Occipital lobe (tissue), 1 donor: ENCODE measurements at regions not wholly inside any gene's neighbourhood (a gene's known extent, or its start where the extent isn't known, plus 50 kb on each side); places are given as distances from the start of the nearest gene placed in this dataset.
"Not testable (repeated sequence)": the region's sequence is repeated elsewhere in the genome, so short reads cannot be mapped to it uniquely, and the experiment has no call there.

ENCODE experiments used
- DNase-seq: peaks from one replicate; lab custom pipeline; 2025; lab: John Stamatoyannopoulos, UW

GRCh38 chr6:103396768-103397167 is 1463.0 kb downstream of the HACE1 start:
- DNase-seq = no peak

GRCh38 chr6:103379272-103379671 is 1480.4 kb downstream of the HACE1 start:
- no peak for DNase-seq

- no peak for DNase-seq
Measured at GRCh38 chr6:103367212-103367611, 1492.5 kb downstream of the HACE1 start.

GRCh38 chr6:103356531-103356930 is 1503.2 kb downstream of the HACE1 start:
- no peak for DNase-seq

GRCh38 chr6:103344554-103345163 is 1515.1 kb downstream of the HACE1 start:
- no peak for DNase-seq

- no peak for DNase-seq
Measured at GRCh38 chr6:103335412-103335811, 1524.3 kb downstream of the HACE1 start.

- no peak for DNase-seq
Measured at GRCh38 chr6:103326760-103327757, 1532.7 kb downstream of the HACE1 start.

- no peak for DNase-seq
Measured at GRCh38 chr6:103313432-103313831, 1546.3 kb downstream of the HACE1 start.

GRCh38 chr6:103294376-103294775 is 1565.3 kb downstream of the HACE1 start:
- DNase-seq = not testable (repeated sequence)

- no peak for DNase-seq
Measured at GRCh38 chr6:103284835-103285234, 1574.9 kb downstream of the HACE1 start.

- DNase-seq = no peak
Measured at GRCh38 chr6:103280417-103280816, 1579.3 kb downstream of the HACE1 start.

- no peak for DNase-seq
Measured at GRCh38 chr6:103277936-103278335, 1581.8 kb downstream of the HACE1 start.

- no peak for DNase-seq
Measured at GRCh38 chr6:103273048-103273447, 1586.7 kb downstream of the HACE1 start.

GRCh38 chr6:103269581-103269980 is 1590.1 kb downstream of the HACE1 start:
- no peak for DNase-seq

GRCh38 chr6:103268335-103268734 is 1591.4 kb downstream of the HACE1 start:
- no peak for DNase-seq

- DNase-seq = no peak
Measured at GRCh38 chr6:103264020-103264419, 1595.7 kb downstream of the HACE1 start.

GRCh38 chr6:103255132-103255531 is 1604.6 kb downstream of the HACE1 start:
- no peak for DNase-seq

- no peak for DNase-seq
Measured at GRCh38 chr6:103236923-103237322, 1622.8 kb downstream of the HACE1 start.

- no peak for DNase-seq
Measured at GRCh38 chr6:103231181-103231580, 1628.5 kb downstream of the HACE1 start.

- no peak for DNase-seq
Measured at GRCh38 chr6:103215847-103216246, 1643.9 kb downstream of the HACE1 start.

- no peak for DNase-seq
Measured at GRCh38 chr6:103210686-103211085, 1649.0 kb downstream of the HACE1 start.

GRCh38 chr6:103198386-103198785 is 1661.3 kb downstream of the HACE1 start:
- no peak for DNase-seq

- no peak for DNase-seq
Measured at GRCh38 chr6:103193413-103193812, 1666.3 kb downstream of the HACE1 start.
